Adrenal gland (tissue), 9 donors: ENCODE measurements at regions not wholly inside any gene's neighbourhood (a gene's known extent, or its start where the extent isn't known, plus 50 kb on each side); places are given as distances from the start of the nearest gene placed in this dataset.
A peak's percentile ranks its signal among the peaks of the same experiment; 100 is the strongest.

Experiments
- DNase-seq, 7 donors: peaks; one replicate each; pipeline ENCODE4 v3.0.0-alpha.2; 2019 to 2020
- H3K27ac ChIP-seq, 5 donors: fragments of 200-600 bp; sonication (generic) in 4 of 5; 1 replicate in 3 of 5; 2 replicates in 2 of 5; pipeline versions ENCODE4 v1.5.1 to v1.8.0; 2016 to 2020; ENCODE audit warnings: mild to moderate bottlenecking in 1 of 5
- H3K27me3 ChIP-seq: fragments of 200-600 bp; 2 replicates; pipeline ENCODE4 v1.8.0; 2021
- H3K36me3 ChIP-seq, 2 donors: fragments of 200-600 bp; replicated peaks in 1 of 2; 1 replicate in 1 of 2; 2 replicates in 1 of 2; pipeline versions ENCODE4 v1.5.1 to v1.8.0; 2018 to 2022
- H3K4me1 ChIP-seq, 2 donors: fragments of 200-600 bp; replicated peaks in 1 of 2; 1 replicate in 1 of 2; 2 replicates in 1 of 2; pipeline versions ENCODE4 v1.5.1 to v1.8.0; 2018 to 2021
- H3K4me3 ChIP-seq, 4 donors: fragments of 200-600 bp; sonication (generic) in 3 of 4; one replicate each; pipeline ENCODE4 v1.5.1; 2016 to 2018
- H3K9me3 ChIP-seq, 3 donors: fragments of 200-600 bp; sonication (generic) in 1 of 3; replicated peaks in 1 of 3; 1 replicate in 2 of 3; 2 replicates in 1 of 3; pipeline versions ENCODE4 v1.5.1 to v1.8.0; 2016 to 2021
- POLR2A ChIP-seq, 2 donors: fragments of 450-650 bp; IDR thresholded peaks; one replicate each; pipeline ENCODE4 v1.6.1; 2017; ENCODE audit warnings: antibody characterized with exemption in 2 of 2, mild to moderate bottlenecking in 2 of 2, moderate library complexity in 1 of 2
- WGBS, 4 donors: extraction: QIAGEN DNeasy Blood & Tissue Kit in 2 of 4; methylation state at CpG; one replicate each; pipeline versions ENCODE4 v1.1.5 to v1.1.7; 2013 to 2017; 5-methylcytosine and 5-hydroxymethylcytosine counted together
- intact Hi-C, 2 donors: fragments of 100-400 bp; cut with DNase I; formaldehyde crosslinking; loops; one replicate each; pipeline versions ENCODE4 v1.14.1 to v1.15.0; 2022 to 2023
- TF ChIP-seq, protein P1 (sequence below), 6 experiments: fragments of 450-650 bp in 4 of 6; fragments of 200-600 bp in 2 of 6; sonication (generic) in 1 of 6; IDR thresholded peaks; 1 replicate in 5 of 6; 2 replicates in 1 of 6; pipeline versions ENCODE4 v1.5.1 to v1.8.0; 2016 to 2021; ENCODE audit warnings: antibody characterized with exemption in 6 of 6, mild to moderate bottlenecking in 2 of 6, moderate library complexity in 1 of 6
- donor health status: healthy with polysubstance abuse.
- donor health status: Bipolar disorder and iron deficiency.
- donor health status: DM: yes; HTN: yes; CAD: no.
- donor health status: DM: no; HTN: no; CAD: no.
- donor health status: DM: no; HTN: no; CAD: no.

- H3K27ac ChIP-seq, result no peak overlapping the region
- H3K27me3 ChIP-seq, result peaks cover 9% of the 10 kb centered on the region
- H3K4me1 ChIP-seq, result no peaks in the 10 kb centered on the region
- intact Hi-C loops, result no loop called here
- no peak for TF ChIP-seq POLR2A (IDR thresholded peaks at IDR 0.05)
- TF ChIP-seq, protein P1, sequence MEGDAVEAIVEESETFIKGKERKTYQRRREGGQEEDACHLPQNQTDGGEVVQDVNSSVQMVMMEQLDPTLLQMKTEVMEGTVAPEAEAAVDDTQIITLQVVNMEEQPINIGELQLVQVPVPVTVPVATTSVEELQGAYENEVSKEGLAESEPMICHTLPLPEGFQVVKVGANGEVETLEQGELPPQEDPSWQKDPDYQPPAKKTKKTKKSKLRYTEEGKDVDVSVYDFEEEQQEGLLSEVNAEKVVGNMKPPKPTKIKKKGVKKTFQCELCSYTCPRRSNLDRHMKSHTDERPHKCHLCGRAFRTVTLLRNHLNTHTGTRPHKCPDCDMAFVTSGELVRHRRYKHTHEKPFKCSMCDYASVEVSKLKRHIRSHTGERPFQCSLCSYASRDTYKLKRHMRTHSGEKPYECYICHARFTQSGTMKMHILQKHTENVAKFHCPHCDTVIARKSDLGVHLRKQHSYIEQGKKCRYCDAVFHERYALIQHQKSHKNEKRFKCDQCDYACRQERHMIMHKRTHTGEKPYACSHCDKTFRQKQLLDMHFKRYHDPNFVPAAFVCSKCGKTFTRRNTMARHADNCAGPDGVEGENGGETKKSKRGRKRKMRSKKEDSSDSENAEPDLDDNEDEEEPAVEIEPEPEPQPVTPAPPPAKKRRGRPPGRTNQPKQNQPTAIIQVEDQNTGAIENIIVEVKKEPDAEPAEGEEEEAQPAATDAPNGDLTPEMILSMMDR (IDR thresholded peaks at IDR 0.05), result no peak
- H3K4me3 ChIP-seq, result no peak overlapping the region
- DNase-seq, result no peak
- 84 to 92% (median 88%) methylated on average over 3 of the region's 3 CpGs for WGBS, 4 donors
- no peaks in the 10 kb centered on the region for H3K36me3 ChIP-seq
- H3K9me3 ChIP-seq, result peaks cover 0 to under 1% (median 0%) of the 10 kb centered on the region in 3 donors
These were observed 319.1 kb downstream of the TRIB2 start for GRCh38 chr2:13035866-13036265.

DNA sequence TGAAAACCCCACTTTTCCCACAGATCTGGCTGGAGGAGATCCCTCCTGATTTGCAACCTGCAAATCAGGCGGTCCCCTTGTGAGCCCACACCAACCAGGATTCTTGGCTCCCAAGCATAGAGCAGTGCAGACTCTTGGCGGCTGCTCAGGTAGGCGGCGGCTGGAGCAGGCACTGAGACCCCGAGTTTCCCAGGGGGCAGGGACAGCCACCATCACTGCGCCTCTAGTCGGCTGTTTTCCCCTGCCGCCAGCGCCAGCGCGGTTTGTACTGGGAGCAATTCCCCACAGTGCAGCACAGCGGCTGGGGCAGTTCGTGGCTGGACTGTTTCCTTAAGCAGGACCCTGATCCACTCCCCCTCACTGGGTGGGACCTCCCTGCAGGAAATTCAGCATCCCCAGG lies 323.3 kb downstream of the TRIB2 start:
- 70 to 77% (median 75%) methylated on average over 6 to 13 of the region's 13 CpGs; no CpG with 5 or more reads in 1 of the 4 donors for WGBS, 4 donors
- Histone ChIP-seq H3K27ac (no peak overlapping the region), H3K9me3 (peaks cover 0 to 7% (median 0%) of the 10 kb centered on the region in 3 donors), H3K27me3 (peaks cover 17% of the 10 kb centered on the region), H3K36me3 (no peaks in the 10 kb centered on the region), H3K4me3 (no peak overlapping the region), H3K4me1 (no peaks in the 10 kb centered on the region)
- DNase-seq, result no peak
- TF ChIP-seq POLR2A (IDR thresholded peaks at IDR 0.05), result no peak
- TF ChIP-seq, protein P1 (IDR thresholded peaks at IDR 0.05), result no peak
- intact Hi-C loops, result no loop called here

DNA sequence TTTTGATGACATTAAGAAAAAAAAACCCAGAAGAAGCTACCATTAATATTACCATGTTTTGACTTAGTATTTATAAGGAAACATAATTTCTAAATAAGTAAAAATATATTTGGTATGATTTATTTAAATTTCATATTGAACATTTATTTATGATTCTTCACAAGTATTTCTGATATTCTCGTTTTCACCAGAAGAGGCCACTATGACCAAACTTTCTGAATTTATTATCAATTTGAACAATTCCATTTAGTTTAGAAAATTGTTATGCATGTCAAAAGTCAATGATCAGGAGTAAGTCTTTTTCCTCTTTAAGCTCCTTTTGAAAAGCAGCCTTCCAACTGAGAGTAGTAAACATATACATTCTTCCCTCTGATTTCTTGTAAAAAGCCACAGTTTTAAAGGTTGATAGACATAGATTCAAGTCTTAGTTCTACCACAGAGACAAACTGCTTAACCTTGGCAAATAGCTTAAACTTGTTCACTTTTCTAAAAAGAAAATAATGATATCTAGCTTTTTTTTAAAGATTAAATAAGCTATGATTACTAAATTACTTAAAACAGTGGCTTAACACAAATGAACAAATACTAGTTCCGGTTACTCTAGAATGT lies 329.9 kb downstream of the TRIB2 start:
- no peak for DNase-seq
- peaks cover 8% of the 10 kb centered on the region for H3K27me3 ChIP-seq
- peaks cover 0 to 3% (median 0%) of the 10 kb centered on the region in 3 donors for H3K9me3 ChIP-seq
- H3K36me3 ChIP-seq, result no peaks in the 10 kb centered on the region
- H3K4me1 ChIP-seq, result no peaks in the 10 kb centered on the region
- no peak overlapping the region for H3K4me3 ChIP-seq
- intact Hi-C loops, result no loop called here
- TF ChIP-seq, protein P1 (IDR thresholded peaks at IDR 0.05), result peak; percentile 15 to 51 (median 35)
- TF ChIP-seq POLR2A (IDR thresholded peaks at IDR 0.05), result no peak
- H3K27ac ChIP-seq, result no peak overlapping the region
- WGBS, 4 donors, result 44 to 52% (median 49%) methylated on average over 2 of the region's 2 CpGs

DNA sequence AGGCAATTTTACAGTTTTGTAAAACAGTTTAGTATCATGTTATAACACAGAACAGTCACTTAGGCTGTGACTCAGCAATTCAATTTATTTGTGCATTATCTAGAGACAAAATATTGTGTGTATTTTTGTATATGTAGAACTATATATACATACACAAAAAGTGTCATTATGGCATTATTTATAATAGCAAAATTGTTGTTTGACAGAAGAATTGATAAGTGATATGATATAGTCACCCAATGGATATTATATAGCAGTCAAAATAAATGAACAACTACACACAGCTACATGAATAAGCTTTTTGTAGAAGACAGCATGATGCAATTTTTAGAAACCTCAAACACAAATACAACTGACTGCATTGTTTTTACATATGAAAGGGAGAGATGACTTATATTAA lies 334.0 kb downstream of the TRIB2 start:
- no peaks in the 10 kb centered on the region for H3K4me1 ChIP-seq
- intact Hi-C loops, result no loop called here
- no peak for TF ChIP-seq POLR2A (IDR thresholded peaks at IDR 0.05)
- TF ChIP-seq, protein P1 (IDR thresholded peaks at IDR 0.05), result no peak

More for the DNA sequence above, 334.0 kb downstream of the TRIB2 start:
- H3K9me3 ChIP-seq, result peaks cover 0 to 3% (median 0%) of the 10 kb centered on the region in 3 donors
- H3K36me3 ChIP-seq, result no peaks in the 10 kb centered on the region
- no peak overlapping the region for H3K27ac ChIP-seq
- no peak for DNase-seq
- H3K4me3 ChIP-seq, result no peak overlapping the region
- no peaks in the 10 kb centered on the region for H3K27me3 ChIP-seq
